Skeletal muscle satellite cell (primary cell): ENCODE measurements at regions not wholly inside any gene's neighbourhood (a gene's known extent, or its start where the extent isn't known, plus 50 kb on each side); places are given as distances from the start of the nearest gene placed in this dataset.

Experiments used
- H3K27me3 ChIP-seq: 2 replicates; pipeline ENCODE4 v1.7.0; 2013; ENCODE audit warnings: low read length; ENCODE audit not compliant: control insufficient read depth, insufficient read depth
- H3K36me3 ChIP-seq: 2 replicates; pipeline ENCODE4 v1.7.0; 2013; ENCODE audit warnings: mild to moderate bottlenecking, control low read depth, low read length; ENCODE audit not compliant: insufficient read depth
- H3K4me1 ChIP-seq: 2 replicates; pipeline ENCODE4 v1.7.0; 2013; ENCODE audit warnings: low read length; ENCODE audit not compliant: control insufficient read depth, insufficient read depth
- H3K4me2 ChIP-seq: 2 replicates; pipeline ENCODE4 v1.7.0; 2013; ENCODE audit warnings: mild to moderate bottlenecking, low read length
- H3K4me3 ChIP-seq: 2 replicates; pipeline ENCODE4 v1.7.0; 2013; ENCODE audit warnings: low read length
- H3K9ac ChIP-seq: 2 replicates; pipeline ENCODE4 v1.7.0; 2013; ENCODE audit warnings: mild to moderate bottlenecking, low read depth, low read length, moderate library complexity
- H3K9me3 ChIP-seq: replicated peaks from 2 replicates; pipeline ENCODE4 v1.7.0; 2013; ENCODE audit warnings: mild to moderate bottlenecking, control low read depth, low read length

DNA sequence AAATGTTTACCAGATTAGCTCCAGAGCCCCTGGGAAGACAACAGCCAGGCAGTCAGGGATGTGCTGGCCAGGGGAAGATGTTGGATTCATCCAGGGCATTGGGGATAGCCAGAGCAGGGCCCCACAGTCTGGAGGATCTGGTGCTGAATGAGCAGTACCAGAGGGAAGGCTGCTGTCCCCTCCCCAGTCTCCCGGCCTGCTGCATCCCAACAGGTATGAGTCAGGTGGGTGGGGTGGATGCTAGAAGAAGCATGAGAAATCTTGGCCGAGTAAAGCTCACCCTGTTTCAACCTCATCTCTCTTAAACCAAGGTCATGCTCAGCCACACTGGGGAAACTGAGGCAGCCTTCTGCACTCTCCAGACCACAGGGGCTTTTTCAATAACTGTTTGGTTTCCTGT, 71.9 kb upstream of the SEC14L1 start:
- Histone ChIP-seq H3K27me3 (peaks cover 66% of the 10 kb centered on the region), H3K9ac (no peak overlapping the region), H3K4me2 (no peak overlapping the region), H3K4me3 (no peak overlapping the region), H3K9me3 (no peaks in the 10 kb centered on the region), H3K4me1 (no peaks in the 10 kb centered on the region), H3K36me3 (no peaks in the 10 kb centered on the region)

DNA sequence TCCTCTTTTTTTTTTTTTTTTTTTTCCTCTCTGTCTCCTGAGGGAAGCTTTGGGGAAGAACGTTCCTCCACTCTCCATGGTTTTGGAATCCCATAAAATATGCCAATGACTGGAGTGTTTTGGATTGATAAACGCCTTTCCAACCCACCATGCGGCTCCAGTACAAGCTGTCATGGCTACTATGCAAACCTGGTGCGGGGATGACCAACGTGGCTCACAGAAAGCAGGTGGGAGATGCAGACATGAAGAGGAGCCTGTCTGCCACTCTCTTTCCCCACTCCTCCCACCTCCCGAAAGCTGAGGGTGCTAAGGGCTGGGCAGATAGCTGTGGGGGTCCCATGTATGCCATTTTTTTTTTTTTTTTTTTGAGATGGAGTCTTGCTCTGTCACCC, 69.9 kb upstream of the SEC14L1 start:
- Histone ChIP-seq H3K36me3 (no peaks in the 10 kb centered on the region), H3K4me1 (no peaks in the 10 kb centered on the region), H3K9me3 (no peaks in the 10 kb centered on the region), H3K27me3 (peaks cover 63% of the 10 kb centered on the region), H3K9ac (no peak overlapping the region), H3K4me3 (no peak overlapping the region), H3K4me2 (no peak overlapping the region)

DNA sequence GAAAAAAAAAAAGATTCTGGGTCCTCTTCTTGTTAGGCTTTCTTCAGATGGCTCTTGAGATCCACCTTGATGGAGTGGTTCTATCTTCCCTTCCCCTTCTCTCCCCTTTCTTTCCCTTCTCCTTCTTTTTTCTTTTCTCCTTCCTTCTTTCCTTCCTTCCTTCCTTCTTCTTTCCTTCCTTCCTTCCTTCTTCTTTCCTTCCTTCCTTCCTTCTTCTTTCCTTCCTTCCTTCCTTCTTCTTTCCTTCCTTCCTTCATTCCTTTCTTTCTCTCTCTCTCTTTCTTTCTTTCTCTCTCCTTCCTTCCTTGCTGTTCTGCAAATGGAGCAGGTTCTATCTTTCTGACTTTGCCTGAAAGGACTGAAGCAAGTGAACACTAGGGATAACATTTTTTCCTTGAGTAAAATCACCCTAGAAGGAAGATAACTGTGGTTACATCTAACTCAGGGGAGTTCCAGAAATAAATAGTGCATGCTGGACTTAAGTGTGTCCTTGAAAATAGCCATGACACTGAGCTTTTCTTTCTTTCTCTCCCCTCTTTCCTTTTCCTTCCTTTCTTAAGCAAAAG, 68.8 kb upstream of the SEC14L1 start:
- no peaks in the 10 kb centered on the region for H3K4me1 ChIP-seq
- H3K9ac ChIP-seq, result no peak overlapping the region
- H3K36me3 ChIP-seq, result no peaks in the 10 kb centered on the region
- H3K4me2 ChIP-seq, result no peak overlapping the region
- H3K9me3 ChIP-seq, result no peaks in the 10 kb centered on the region
- H3K27me3 ChIP-seq, result peaks cover 66% of the 10 kb centered on the region
- H3K4me3 ChIP-seq, result no peak overlapping the region

DNA sequence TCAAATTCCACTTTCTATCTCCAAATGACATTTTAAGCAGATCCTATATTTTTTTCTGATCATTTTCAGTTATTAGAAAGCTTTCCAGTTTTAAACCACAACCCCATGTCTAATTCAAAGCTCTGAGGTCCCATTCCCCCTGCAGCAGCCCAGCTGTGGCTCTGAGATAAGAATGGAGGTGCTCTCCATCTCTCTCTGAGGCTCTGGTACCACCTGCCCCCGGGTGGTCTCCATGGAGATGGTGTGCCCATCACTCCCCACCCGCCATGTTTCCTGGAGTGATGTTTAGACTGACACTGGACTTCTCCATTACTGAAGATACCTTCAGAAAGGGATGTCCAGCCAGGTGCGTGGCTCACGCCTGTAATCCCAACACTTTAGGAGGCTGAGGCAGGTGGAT, 68.1 kb upstream of the SEC14L1 start:
- Histone ChIP-seq H3K4me1 (no peaks in the 10 kb centered on the region), H3K4me2 (no peak overlapping the region)

DNA sequence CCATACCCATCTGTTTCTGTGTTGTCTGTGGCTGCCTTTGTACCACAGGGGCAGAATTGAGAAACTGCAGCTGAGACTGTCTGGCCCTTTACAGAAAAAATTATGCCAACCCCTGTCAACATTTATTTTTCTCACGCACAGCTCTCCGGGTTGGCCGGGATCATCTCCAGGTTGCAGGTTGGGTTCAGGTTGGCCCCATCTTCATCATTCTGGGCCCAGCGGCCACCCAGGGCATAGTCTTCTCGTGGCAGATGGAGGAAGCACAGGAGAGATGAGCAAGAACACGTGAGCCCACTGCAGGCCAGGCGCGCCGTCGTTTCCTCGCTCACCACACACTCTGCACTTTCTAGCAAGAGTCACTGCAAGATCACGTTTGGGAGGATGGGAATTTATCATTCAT, 66.1 kb upstream of the SEC14L1 start:
- peaks cover 66% of the 10 kb centered on the region for H3K27me3 ChIP-seq
- H3K9me3 ChIP-seq, result no peaks in the 10 kb centered on the region
- no peak overlapping the region for H3K4me2 ChIP-seq
- no peaks in the 10 kb centered on the region for H3K36me3 ChIP-seq
- H3K9ac ChIP-seq, result no peak overlapping the region
- H3K4me1 ChIP-seq, result no peaks in the 10 kb centered on the region
- H3K4me3 ChIP-seq, result no peak overlapping the region

More for the DNA sequence above, 68.1 kb upstream of the SEC14L1 start:
- Histone ChIP-seq H3K4me3 (no peak overlapping the region), H3K9me3 (no peaks in the 10 kb centered on the region), H3K36me3 (no peaks in the 10 kb centered on the region), H3K27me3 (peaks cover 69% of the 10 kb centered on the region), H3K9ac (no peak overlapping the region)

DNA sequence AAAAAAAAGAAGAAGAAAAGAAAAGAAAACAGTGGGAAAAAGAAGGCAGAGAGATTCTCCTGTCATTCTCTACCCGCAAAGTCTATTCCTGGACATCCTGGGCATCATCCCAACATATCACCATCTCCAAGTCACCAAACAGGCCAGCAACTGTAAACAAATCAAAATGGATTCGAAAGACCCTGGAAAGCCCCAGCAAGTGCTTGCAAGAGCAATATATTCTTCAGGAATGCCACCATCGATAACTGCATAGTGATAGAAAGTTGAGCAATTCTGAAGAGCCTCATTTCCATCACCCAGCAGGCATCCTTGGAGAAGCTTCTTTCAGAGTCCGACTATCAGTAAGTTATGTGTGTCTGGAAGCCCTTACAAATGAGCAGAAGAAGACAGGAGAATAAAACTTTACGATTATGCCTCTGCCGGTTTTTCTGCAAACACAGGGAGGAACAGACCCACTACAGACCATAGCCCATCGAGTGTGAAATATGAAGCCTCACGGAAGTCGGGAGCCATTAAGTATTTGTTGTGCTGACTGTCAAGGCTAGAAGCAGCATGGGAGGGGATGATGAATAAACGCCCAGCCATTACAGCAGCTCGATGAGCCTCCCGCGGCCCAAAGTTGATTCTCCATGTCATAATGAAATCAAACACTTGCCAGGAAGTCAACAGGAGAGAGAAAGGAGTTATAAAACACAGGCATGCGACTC, 64.5 kb upstream of the SEC14L1 start:
- Histone ChIP-seq H3K4me1 (no peaks in the 10 kb centered on the region), H3K4me3 (no peak overlapping the region), H3K9me3 (no peaks in the 10 kb centered on the region), H3K36me3 (no peaks in the 10 kb centered on the region), H3K9ac (no peak overlapping the region), H3K4me2 (peak overlapping the region; percentile 68), H3K27me3 (peaks cover 52% of the 10 kb centered on the region)

DNA sequence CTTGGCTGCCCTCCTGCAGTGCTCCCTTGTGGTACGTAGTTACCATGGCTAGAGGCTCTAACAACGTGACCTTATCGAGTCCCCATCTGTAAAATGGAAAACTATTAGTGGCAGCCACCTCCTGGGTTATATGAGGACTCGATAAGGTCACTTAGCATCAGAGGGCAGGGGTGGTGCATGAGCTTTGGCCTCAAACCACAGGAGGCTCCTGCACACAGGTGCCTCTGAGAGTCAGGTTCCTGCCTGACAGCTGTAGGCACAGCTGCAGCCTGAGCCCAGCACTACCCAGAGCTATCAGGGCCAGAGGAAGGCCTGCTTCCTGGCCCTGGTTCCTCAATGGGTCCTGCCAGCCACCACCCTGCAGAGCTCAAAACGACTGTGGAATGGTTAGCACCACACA, 57.2 kb upstream of the SEC14L1 start:
- Histone ChIP-seq H3K4me2 (no peak overlapping the region), H3K4me1 (peaks cover 8% of the 10 kb centered on the region), H3K9ac (no peak overlapping the region), H3K27me3 (peaks cover 12% of the 10 kb centered on the region), H3K36me3 (no peaks in the 10 kb centered on the region), H3K4me3 (no peak overlapping the region), H3K9me3 (no peaks in the 10 kb centered on the region)

DNA sequence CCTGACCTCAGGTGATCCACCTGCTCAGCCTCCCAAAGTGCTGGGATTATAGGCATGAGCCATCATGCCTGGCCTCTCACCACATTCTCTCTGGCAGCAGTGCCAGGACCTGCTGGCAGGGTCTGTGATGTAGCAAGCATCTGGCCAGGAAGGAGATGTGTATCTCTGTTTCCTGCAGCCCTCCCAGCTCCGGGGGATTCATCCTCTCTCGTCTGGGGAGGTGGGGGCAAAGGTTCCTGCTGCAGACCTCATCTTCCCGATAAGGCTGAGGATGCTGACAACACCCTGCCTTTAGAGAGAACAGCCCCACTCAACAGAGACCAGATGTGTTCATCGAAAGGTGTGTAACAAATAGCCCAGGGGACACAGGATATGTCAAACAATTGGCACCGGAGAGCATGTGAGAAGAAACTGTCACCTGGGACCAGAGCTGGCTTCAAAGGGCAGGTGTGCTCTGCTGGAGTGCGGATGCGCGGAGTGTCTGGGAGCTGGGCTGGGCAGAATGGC, 54.8 kb upstream of the SEC14L1 start:
- H3K9ac ChIP-seq, result no peak overlapping the region
- H3K9me3 ChIP-seq, result no peaks in the 10 kb centered on the region
- no peak overlapping the region for H3K4me3 ChIP-seq
- H3K36me3 ChIP-seq, result peaks cover 5% of the 10 kb centered on the region
- peaks cover 6% of the 10 kb centered on the region for H3K27me3 ChIP-seq
- peaks cover 17% of the 10 kb centered on the region for H3K4me1 ChIP-seq
- H3K4me2 ChIP-seq, result no peak overlapping the region

DNA sequence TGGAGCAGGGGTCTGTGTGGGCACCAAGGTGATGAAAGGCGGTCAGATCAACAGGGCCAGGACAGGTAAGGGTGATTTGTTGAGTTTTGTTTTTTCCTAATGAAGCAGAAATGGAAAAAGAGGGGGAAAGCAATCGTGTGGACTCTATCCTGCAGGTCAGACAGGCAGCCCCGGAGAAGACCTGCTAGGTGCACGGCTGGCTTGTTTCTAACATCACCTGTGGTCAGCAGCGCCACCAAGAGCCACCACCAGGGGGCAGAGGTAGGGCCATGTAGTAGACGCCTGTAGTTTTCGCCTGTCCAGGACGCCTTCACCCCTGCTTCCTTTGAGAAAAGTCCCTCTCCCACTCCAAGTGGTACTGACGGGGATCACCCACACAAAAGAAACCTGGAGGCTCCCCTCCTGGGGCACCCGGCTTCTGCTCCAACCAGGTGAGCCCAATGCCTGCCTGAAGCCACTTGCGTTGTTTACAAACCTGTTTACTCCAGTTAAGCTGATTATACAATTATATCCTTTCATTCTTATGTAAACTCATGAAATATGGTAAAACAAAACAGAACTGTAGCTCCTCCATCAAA, 54.2 kb upstream of the SEC14L1 start:
- Histone ChIP-seq H3K36me3 (peaks cover 8% of the 10 kb centered on the region), H3K9ac (no peak overlapping the region), H3K9me3 (no peaks in the 10 kb centered on the region), H3K4me1 (peaks cover 17% of the 10 kb centered on the region), H3K4me3 (no peak overlapping the region), H3K27me3 (peaks cover 6% of the 10 kb centered on the region), H3K4me2 (peak overlapping the region; percentile 57)

DNA sequence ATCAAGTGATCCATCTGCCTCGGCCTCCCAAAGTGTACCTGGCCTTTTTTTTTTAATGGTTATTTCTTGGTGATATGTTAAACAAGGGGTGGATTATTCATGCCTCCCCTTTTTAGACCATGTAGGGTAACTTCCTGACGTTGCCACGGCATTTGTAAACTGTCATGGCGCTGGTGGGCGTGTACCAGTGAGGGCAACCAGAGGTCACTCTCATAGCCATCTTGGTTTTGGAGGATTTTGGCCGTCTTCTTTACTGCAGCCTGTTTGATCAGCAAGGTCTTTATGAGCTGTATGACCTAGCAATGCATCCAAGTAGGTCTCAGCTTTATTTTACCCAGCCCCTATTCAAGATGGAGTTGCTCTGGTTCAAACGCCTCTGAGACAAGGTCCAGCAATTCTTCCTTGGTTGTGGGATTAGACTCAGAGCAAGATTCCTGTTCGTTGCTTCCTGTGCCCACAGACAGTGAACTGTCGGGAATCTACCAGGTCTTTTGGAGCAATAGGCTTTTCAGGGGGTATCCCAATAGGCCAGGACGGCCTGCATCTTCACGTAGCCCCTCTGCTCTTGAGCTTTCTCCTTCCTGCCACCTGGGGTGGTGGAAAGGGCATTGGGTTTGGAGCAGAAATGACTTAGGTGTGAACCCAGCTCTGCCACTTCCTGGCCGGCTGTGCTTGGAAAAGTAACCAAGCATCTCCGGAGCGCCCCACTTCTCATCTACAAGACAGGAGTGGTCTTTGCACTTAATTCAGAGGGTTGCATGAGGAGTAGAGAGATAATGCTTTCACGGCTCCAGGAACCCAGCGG, 52.9 kb upstream of the SEC14L1 start:
- H3K4me3 ChIP-seq, result peak overlapping the region; percentile 87
- H3K9me3 ChIP-seq, result no peaks in the 10 kb centered on the region
- peaks cover 16% of the 10 kb centered on the region for H3K36me3 ChIP-seq
- H3K4me1 ChIP-seq, result peaks cover 17% of the 10 kb centered on the region
- peak overlapping the region; percentile 98 for H3K9ac ChIP-seq
- no peaks in the 10 kb centered on the region for H3K27me3 ChIP-seq
- peak overlapping the region; percentile 96 for H3K4me2 ChIP-seq

DNA sequence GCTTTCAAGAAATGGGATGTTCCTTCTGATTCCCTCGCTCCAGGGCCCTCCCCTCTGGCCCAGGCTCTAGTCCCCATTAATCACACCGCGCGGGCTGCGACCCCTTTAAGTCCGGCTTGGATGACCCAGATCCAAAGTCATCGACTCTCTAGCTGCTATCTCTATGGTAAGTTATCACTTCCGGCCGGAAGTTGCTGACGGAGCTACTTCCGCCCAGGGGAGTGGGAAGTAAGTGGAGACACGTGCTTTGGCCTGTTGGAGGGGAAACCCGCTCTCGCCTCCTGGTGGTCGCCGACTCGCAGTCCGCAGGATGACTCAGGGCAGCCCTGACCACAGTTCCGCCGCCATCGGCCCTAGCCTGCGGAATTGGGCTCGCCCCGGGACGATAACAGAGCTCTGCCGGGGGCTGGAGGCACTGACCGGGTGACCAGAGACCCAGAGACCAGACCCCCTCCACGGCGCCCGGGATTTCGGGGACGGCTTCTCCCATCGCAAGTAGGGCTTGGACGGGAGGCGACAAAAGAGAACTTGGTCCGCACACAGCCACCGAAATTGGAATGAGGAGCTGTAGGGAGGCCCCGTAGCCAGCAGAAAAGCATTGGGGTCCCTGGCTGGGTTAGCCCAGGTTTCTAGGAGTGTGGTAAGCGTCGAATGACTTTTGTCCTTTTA, 52.2 kb upstream of the SEC14L1 start:
- Histone ChIP-seq H3K9ac (peak overlapping the region; percentile 98), H3K4me1 (peaks cover 17% of the 10 kb centered on the region), H3K4me3 (peak overlapping the region; percentile 87), H3K27me3 (no peaks in the 10 kb centered on the region), H3K36me3 (peaks cover 23% of the 10 kb centered on the region), H3K4me2 (peak overlapping the region; percentile 96), H3K9me3 (no peaks in the 10 kb centered on the region)
